IPS DF 19.7 (cell line): ENCODE measurements at regions not wholly inside any gene's neighbourhood (a gene's known extent, or its start where the extent isn't known, plus 50 kb on each side); places are given as distances from the start of the nearest gene placed in this dataset.
A peak's percentile ranks its signal among the peaks of the same experiment; 100 is the strongest.

ENCODE experiments used
- DNase-seq: peaks from one replicate; pipeline ENCODE4 v3.0.0-alpha.2; 2013; ENCODE audit warnings: low read depth, low spot score

- no peak for DNase-seq
Observed at GRCh38 chr10:55509168-55509567, 708.1 kb upstream of the PCDH15 start.

GRCh38 chr10:55500931-55501559, 700.0 kb upstream of the PCDH15 start:
- DNase-seq: peak; percentile 35

GRCh38 chr10:55497893-55498499, 697.0 kb upstream of the PCDH15 start:
- no peak for DNase-seq

GRCh38 chr10:55495555-55495954, 694.5 kb upstream of the PCDH15 start:
- no peak for DNase-seq

- no peak for DNase-seq
Observed at GRCh38 chr10:55491712-55492111, 690.7 kb upstream of the PCDH15 start.

GRCh38 chr10:55485827-55486226, 684.8 kb upstream of the PCDH15 start:
- no peak for DNase-seq

- no peak for DNase-seq
Observed at GRCh38 chr10:55476129-55476528, 675.1 kb upstream of the PCDH15 start.

GRCh38 chr10:55474258-55474657, 673.2 kb upstream of the PCDH15 start:
- no peak for DNase-seq

- DNase-seq: no peak
Observed at GRCh38 chr10:55470840-55471239, 669.8 kb upstream of the PCDH15 start.

- DNase-seq: no peak
Observed at GRCh38 chr10:55466806-55467504, 665.9 kb upstream of the PCDH15 start.

- DNase-seq: no peak
Observed at GRCh38 chr10:55464083-55464482, 663.1 kb upstream of the PCDH15 start.

- no peak for DNase-seq
Observed at GRCh38 chr10:55460008-55460407, 659.0 kb upstream of the PCDH15 start.

GRCh38 chr10:55449981-55450380, 649.0 kb upstream of the PCDH15 start:
- DNase-seq: no peak

GRCh38 chr10:55446441-55447002, 645.5 kb upstream of the PCDH15 start:
- DNase-seq: no peak

GRCh38 chr10:55441777-55442176, 640.7 kb upstream of the PCDH15 start:
- no peak for DNase-seq

GRCh38 chr10:55426138-55426537, 625.1 kb upstream of the PCDH15 start:
- DNase-seq: no peak

- DNase-seq: peak; percentile 5
Observed at GRCh38 chr10:55410415-55410885, 609.4 kb upstream of the PCDH15 start.

GRCh38 chr10:55404094-55404493, 603.1 kb upstream of the PCDH15 start:
- DNase-seq: no peak

GRCh38 chr10:55400075-55400849, 599.2 kb upstream of the PCDH15 start:
- DNase-seq: no peak

GRCh38 chr10:55398497-55398882, 597.5 kb upstream of the PCDH15 start:
- no peak for DNase-seq

- DNase-seq: no peak
Observed at GRCh38 chr10:55397777-55398496, 596.9 kb upstream of the PCDH15 start.
